ENCODE measurements at regions not wholly inside any gene's neighbourhood (a gene's known extent, or its start where the extent isn't known, plus 50 kb on each side); places are given as distances from the start of the nearest gene placed in this dataset.

DNA sequence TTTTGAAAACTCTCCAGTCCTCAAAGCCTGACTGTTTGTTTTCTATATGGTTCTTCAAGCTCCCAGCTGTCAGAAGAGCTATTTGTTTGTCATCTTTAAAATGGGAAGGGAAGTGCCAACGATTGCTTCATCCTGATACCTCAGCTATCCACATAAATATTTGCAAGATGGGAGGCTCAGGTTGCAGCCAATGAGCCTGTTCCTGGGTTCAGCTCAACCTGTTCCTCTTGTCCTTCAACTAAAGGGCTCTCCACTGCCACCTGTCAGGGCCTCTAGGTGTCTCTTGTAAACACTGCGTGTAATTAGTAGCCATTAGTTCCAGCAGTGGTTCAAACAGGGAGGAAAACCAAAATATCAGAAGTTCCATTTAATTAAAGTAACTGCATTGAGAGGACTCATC is 445.1 kb downstream of the AJAP1 start:
- H3K4me1 ChIP-seq (ENCODE audit: insufficient read depth, low read length): peaks cover 6% of the 10 kb centered on the region; the same call in 1 of the 2 replicates
- peaks cover 8% of the 10 kb centered on the region for H3K9me3 ChIP-seq (ENCODE audit: insufficient read depth, low read depth, low read length)
- no peak overlapping the region for H3K9ac ChIP-seq (ENCODE audit: low read depth, low read length)
- H3K4me3 ChIP-seq (ENCODE audit: low read length): no peak overlapping the region
- no peak overlapping the region for H3K27ac ChIP-seq (ENCODE audit: low read length)
- no peaks in the 10 kb centered on the region for H3K27me3 ChIP-seq (ENCODE audit: insufficient read depth, low read length)
- no peaks in the 10 kb centered on the region for H3K36me3 ChIP-seq (ENCODE audit: insufficient read depth, low read depth, low read length)

DNA sequence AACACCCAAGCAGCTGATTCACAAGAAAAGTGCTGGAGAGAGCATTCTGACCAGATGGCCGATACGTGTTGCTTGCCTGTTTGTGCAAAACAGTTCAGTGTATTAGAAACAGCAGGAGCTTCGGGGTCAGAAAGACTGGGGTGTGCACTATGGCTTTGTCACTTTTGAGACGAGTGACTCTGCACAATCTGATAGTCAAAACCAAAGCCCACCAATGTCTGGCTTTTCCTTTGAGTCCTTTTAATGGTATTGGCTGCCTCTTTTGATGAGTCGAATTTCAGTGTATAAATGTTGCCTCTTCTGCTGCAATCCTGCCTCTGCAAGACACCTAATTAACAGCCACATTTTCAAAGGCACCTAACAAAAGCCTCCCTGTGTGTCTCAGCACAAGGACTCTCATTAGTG is 444.6 kb downstream of the AJAP1 start:
- H3K4me3 ChIP-seq (ENCODE audit: low read length): no peak overlapping the region

DNA sequence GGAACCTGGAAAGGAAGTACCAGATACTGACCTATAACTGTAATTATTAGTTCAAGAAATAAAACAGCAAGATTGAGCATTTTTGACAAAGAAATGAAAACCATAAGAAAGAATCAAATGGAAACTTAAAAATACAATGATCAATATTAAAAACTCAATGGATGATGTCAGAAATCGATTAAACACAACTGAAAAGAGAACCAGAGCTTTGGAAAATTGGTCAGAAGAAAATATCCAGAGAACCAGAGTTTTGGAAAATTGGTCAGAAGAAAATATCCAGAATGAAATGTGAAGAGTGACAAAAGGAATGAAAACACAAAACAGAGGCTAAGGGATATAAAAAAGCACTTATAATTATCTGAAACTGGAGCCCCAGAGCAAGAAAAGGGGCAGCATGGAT is 438.6 kb downstream of the AJAP1 start:
- Histone ChIP-seq H3K4me1 (ENCODE audit: insufficient read depth, low read length) (no peaks in the 10 kb centered on the region; the same call in 1 of the 2 replicates), H3K4me3 (ENCODE audit: low read length) (no peak overlapping the region), H3K27me3 (ENCODE audit: insufficient read depth, low read length) (no peaks in the 10 kb centered on the region), H3K27ac (ENCODE audit: low read length) (no peak overlapping the region), H3K9ac (ENCODE audit: low read depth, low read length) (no peak overlapping the region), H3K9me3 (ENCODE audit: insufficient read depth, low read depth, low read length) (peaks cover 35% of the 10 kb centered on the region), H3K36me3 (ENCODE audit: insufficient read depth, low read depth, low read length) (no peaks in the 10 kb centered on the region)

More for the DNA sequence above, 444.6 kb downstream of the AJAP1 start:
- Histone ChIP-seq H3K4me1 (ENCODE audit: insufficient read depth, low read length) (peaks cover 6% of the 10 kb centered on the region; the same call in 1 of the 2 replicates), H3K9ac (ENCODE audit: low read depth, low read length) (no peak overlapping the region), H3K27me3 (ENCODE audit: insufficient read depth, low read length) (no peaks in the 10 kb centered on the region), H3K27ac (ENCODE audit: low read length) (no peak overlapping the region), H3K9me3 (ENCODE audit: insufficient read depth, low read depth, low read length) (peaks cover 14% of the 10 kb centered on the region), H3K36me3 (ENCODE audit: insufficient read depth, low read depth, low read length) (no peaks in the 10 kb centered on the region)

DNA sequence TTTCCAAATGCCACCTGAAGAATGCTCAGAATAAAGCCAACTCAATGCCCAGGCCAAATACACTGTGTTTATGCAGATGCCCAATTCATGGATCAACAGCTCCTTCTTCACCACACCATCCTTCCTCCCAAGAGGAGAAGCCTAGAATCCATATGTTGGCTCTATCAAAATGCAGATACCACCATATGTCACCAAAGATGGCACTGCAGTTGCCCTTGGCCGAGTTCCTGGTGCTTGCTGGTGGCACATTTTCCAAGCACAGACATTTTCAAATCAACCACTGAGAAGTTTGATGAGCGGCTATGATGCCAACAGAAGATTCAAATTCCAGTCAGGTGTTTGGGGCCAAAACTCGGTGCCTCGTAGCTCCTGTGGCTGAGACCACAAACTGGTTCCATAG is 430.3 kb downstream of the AJAP1 start:
- no peak overlapping the region for H3K4me3 ChIP-seq (ENCODE audit: low read length)
- no peaks in the 10 kb centered on the region for H3K36me3 ChIP-seq (ENCODE audit: insufficient read depth, low read depth, low read length)
- H3K4me1 ChIP-seq (ENCODE audit: insufficient read depth, low read length): no peaks in the 10 kb centered on the region
- H3K27me3 ChIP-seq (ENCODE audit: insufficient read depth, low read length): no peaks in the 10 kb centered on the region
- H3K9me3 ChIP-seq (ENCODE audit: insufficient read depth, low read depth, low read length): no peaks in the 10 kb centered on the region
- no peak overlapping the region for H3K27ac ChIP-seq (ENCODE audit: low read length)
- H3K9ac ChIP-seq (ENCODE audit: low read depth, low read length): no peak overlapping the region

DNA sequence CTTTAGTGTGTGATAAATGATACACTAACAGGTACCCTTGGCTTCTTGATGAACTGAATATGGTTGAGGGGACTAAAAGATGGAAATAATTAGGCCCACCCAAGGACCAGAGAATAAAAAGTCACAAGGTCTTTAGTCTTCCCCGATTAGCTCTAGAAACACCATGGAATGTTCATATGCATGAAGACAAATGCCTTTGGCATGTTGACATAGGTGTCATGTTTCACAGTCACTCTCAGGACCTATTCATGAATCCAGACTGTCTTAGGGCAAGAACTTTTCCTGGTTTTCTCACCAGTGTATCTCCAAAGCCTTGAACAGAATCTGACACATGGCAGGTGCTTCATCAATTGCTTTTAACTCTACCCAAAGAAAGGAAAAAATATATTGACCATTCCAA is 412.8 kb downstream of the AJAP1 start:
- H3K4me1 ChIP-seq (ENCODE audit: insufficient read depth, low read length): peaks cover 17% of the 10 kb centered on the region; the same call in 1 of the 2 replicates
- H3K9ac ChIP-seq (ENCODE audit: low read depth, low read length): no peak overlapping the region
- no peaks in the 10 kb centered on the region for H3K36me3 ChIP-seq (ENCODE audit: insufficient read depth, low read depth, low read length)
- no peak overlapping the region for H3K27ac ChIP-seq (ENCODE audit: low read length)
- H3K4me3 ChIP-seq (ENCODE audit: low read length): no peak overlapping the region
- H3K27me3 ChIP-seq (ENCODE audit: insufficient read depth, low read length): no peaks in the 10 kb centered on the region
- peaks cover 6% of the 10 kb centered on the region for H3K9me3 ChIP-seq (ENCODE audit: insufficient read depth, low read depth, low read length)

DNA sequence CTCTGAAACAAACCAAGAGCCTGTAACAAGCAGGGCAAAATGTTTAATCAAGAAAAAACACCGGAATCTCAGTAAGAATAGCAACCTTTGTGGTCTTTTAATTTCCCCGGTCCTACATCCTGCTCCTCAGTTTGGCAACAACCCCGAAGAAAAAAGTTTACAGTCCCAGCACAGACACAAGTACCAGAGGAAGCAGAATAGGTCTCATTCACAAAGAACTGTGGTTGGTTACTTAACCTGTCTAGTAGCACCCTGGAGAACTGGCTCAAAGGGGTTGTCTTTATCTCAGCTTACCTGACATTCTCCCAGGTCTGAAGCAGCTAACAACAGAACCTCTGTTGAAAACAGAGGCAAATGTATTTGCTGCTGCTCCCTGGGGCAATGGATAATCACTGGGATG is 399.3 kb downstream of the AJAP1 start:
- Histone ChIP-seq H3K27me3 (ENCODE audit: insufficient read depth, low read length) (no peaks in the 10 kb centered on the region), H3K27ac (ENCODE audit: low read length) (no peak overlapping the region), H3K4me1 (ENCODE audit: insufficient read depth, low read length) (peaks cover 15% of the 10 kb centered on the region), H3K9me3 (ENCODE audit: insufficient read depth, low read depth, low read length) (peaks cover 25% of the 10 kb centered on the region; the same call in 1 of the 2 replicates), H3K36me3 (ENCODE audit: insufficient read depth, low read depth, low read length) (no peaks in the 10 kb centered on the region; the same call in 1 of the 2 replicates), H3K9ac (ENCODE audit: low read depth, low read length) (no peak overlapping the region), H3K4me3 (ENCODE audit: low read length) (no peak overlapping the region)

DNA sequence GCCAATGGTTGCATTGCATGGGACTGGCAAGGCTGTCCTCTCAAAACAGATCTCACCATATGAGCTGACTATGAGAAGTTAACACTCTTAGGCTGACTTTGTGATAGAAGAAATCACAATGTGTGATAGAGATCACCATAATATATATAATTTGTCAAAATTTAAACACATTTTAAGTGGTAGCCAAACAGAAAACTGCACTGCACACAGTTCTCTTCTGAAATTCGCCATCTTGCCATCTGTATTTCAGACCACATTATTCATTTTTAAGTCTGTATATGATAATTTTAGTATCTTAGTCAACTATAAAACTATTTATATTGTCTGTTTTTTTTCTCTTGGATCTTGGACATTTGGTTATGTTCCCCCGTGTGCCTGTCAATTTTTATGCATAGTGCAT is 374.7 kb downstream of the AJAP1 start:
- no peak overlapping the region for H3K4me3 ChIP-seq (ENCODE audit: low read length)
- H3K27me3 ChIP-seq (ENCODE audit: insufficient read depth, low read length): no peaks in the 10 kb centered on the region
- H3K9me3 ChIP-seq (ENCODE audit: insufficient read depth, low read depth, low read length): no peaks in the 10 kb centered on the region
- no peaks in the 10 kb centered on the region for H3K36me3 ChIP-seq (ENCODE audit: insufficient read depth, low read depth, low read length)
- no peak overlapping the region for H3K27ac ChIP-seq (ENCODE audit: low read length)
- H3K4me1 ChIP-seq (ENCODE audit: insufficient read depth, low read length): no peaks in the 10 kb centered on the region
- H3K9ac ChIP-seq (ENCODE audit: low read depth, low read length): no peak overlapping the region

DNA sequence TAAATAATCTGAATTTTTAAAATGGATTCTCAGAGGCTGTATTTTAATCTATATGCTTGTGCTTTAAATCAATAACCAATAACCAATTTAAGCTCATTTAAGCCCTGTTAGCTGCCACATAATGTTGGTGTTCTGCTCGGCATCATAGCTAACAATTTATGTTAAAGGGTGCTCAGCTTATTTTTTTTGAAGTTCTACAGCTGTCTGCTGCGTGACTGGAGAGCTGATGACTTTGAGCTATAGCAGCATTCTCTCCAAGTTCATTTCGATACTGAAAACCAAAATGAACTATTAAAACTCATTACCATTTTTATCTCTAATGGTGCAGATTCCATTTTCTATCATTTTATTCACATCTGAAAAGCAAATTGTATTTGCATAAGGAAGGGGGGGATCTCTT is 357.8 kb downstream of the AJAP1 start:
- H3K27me3 ChIP-seq (ENCODE audit: insufficient read depth, low read length): no peaks in the 10 kb centered on the region

DNA sequence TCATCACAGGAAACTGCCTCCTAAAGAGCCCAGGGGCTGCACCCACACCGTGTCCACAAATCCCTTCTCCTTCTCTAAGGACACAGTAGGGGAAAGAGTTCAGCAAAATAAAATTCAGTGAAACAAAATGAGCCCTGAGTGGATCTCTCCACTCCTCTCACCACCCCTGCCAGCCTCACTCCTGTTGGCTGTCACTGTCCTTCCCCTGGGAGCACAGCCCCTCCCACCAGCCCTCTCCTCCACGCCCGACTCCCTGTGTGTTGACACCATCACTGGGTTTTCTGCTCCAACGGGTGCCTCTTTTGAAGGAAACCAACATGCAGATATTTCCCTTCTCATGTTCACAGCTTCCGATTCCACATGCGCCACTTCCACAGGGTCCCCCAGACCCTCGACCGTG is 356.2 kb downstream of the AJAP1 start:
- no peak overlapping the region for H3K27ac ChIP-seq (ENCODE audit: low read length)
- H3K4me3 ChIP-seq (ENCODE audit: low read length): no peak overlapping the region
- no peak overlapping the region for H3K9ac ChIP-seq (ENCODE audit: low read depth, low read length)
- no peaks in the 10 kb centered on the region for H3K27me3 ChIP-seq (ENCODE audit: insufficient read depth, low read length)
- peaks cover 5% of the 10 kb centered on the region; the same call in 1 of the 2 replicates for H3K9me3 ChIP-seq (ENCODE audit: insufficient read depth, low read depth, low read length)
- no peaks in the 10 kb centered on the region for H3K4me1 ChIP-seq (ENCODE audit: insufficient read depth, low read length)
- no peaks in the 10 kb centered on the region for H3K36me3 ChIP-seq (ENCODE audit: insufficient read depth, low read depth, low read length)

More for the DNA sequence above, 357.8 kb downstream of the AJAP1 start:
- H3K36me3 ChIP-seq (ENCODE audit: insufficient read depth, low read depth, low read length): no peaks in the 10 kb centered on the region
- no peaks in the 10 kb centered on the region for H3K4me1 ChIP-seq (ENCODE audit: insufficient read depth, low read length)
- H3K4me3 ChIP-seq (ENCODE audit: low read length): no peak overlapping the region
- H3K27ac ChIP-seq (ENCODE audit: low read length): no peak overlapping the region
- H3K9me3 ChIP-seq (ENCODE audit: insufficient read depth, low read depth, low read length): no peaks in the 10 kb centered on the region
- H3K9ac ChIP-seq (ENCODE audit: low read depth, low read length): no peak overlapping the region

DNA sequence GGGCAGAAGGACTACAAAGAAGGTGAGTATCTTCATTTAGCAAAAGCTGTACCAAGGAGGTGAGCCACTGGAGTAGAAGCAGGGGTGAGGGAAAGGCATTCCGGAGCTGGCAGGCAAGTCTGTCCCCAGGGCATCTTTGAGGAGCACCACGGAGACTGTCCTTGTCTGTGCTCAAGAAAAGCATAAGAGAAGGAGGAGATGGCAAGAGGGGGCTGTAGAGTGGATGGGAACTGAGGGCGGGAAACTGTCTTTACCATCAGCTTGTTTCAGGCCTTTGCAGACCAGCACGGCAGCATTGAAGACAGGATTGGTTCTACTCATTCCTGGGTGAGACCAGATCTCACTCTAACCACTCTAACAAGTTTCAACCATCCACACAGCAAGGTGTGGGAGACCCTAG is 355.8 kb downstream of the AJAP1 start:
- H3K27me3 ChIP-seq (ENCODE audit: insufficient read depth, low read length): no peaks in the 10 kb centered on the region
- no peak overlapping the region for H3K27ac ChIP-seq (ENCODE audit: low read length)
- peaks cover 5% of the 10 kb centered on the region; the same call in 1 of the 2 replicates for H3K9me3 ChIP-seq (ENCODE audit: insufficient read depth, low read depth, low read length)
- no peaks in the 10 kb centered on the region for H3K36me3 ChIP-seq (ENCODE audit: insufficient read depth, low read depth, low read length)
- no peak overlapping the region for H3K9ac ChIP-seq (ENCODE audit: low read depth, low read length)
- H3K4me3 ChIP-seq (ENCODE audit: low read length): no peak overlapping the region
- H3K4me1 ChIP-seq (ENCODE audit: insufficient read depth, low read length): no peaks in the 10 kb centered on the region

DNA sequence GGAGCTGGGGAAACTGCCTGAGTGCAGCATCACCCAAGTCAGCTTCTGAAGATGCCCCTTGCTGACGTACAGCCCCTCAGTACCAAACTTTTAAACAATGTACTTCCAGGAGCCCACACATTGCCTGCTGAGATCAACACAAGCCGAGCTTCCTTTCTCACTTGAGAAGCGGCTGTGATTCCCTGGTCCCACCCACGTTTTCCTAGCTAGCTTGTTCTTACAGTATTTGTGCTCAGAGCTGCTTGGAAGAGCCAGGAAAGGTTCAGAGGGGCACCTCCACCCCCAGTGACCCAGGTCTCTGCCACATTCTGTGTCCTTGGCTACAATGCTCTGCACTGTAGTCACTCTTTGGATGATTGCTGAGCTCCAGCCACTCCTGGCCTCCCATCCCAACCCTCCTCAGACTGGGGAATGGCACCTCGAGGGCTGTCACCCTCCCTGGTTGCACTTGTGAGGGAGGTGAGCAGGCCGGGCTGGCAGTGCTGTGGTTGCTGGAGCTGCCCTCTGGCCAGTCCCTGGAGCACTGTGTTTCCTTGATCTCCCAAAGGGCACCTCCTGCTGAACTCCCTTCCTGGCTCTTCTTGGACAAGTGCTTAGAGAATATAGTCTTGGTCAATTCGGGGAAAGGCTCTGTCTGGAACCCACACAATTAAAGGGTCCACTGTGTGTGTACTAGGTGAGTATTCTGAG is 355.1 kb downstream of the AJAP1 start:
- no peak overlapping the region for H3K9ac ChIP-seq (ENCODE audit: low read depth, low read length)
- H3K36me3 ChIP-seq (ENCODE audit: insufficient read depth, low read depth, low read length): no peaks in the 10 kb centered on the region
- no peaks in the 10 kb centered on the region for H3K27me3 ChIP-seq (ENCODE audit: insufficient read depth, low read length)
- H3K4me3 ChIP-seq (ENCODE audit: low read length): no peak overlapping the region
- no peak overlapping the region for H3K27ac ChIP-seq (ENCODE audit: low read length)
- no peaks in the 10 kb centered on the region for H3K4me1 ChIP-seq (ENCODE audit: insufficient read depth, low read length)
- peaks cover 5% of the 10 kb centered on the region; the same call in 1 of the 2 replicates for H3K9me3 ChIP-seq (ENCODE audit: insufficient read depth, low read depth, low read length)

DNA sequence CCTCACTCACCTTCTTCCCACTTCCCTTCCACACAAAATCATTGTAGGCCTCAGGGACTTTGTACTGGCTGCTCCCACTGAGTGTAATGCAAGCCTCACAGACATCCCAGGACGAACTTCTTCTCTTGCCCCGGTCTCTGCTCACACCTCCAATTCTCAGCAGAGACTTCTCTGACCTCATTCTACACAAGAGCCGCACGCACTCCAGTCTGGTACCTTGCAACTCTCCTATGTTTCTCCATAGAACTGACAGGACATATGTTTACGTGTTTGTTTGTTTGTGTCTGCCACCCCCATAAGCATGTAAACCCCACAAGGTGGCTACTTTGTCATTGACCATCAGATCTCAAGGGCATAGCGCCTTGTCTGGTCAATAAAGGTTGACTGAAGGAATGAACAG is 350.8 kb downstream of the AJAP1 start:
- peaks cover 5% of the 10 kb centered on the region; the same call in 1 of the 2 replicates for H3K9me3 ChIP-seq (ENCODE audit: insufficient read depth, low read depth, low read length)
- H3K27me3 ChIP-seq (ENCODE audit: insufficient read depth, low read length): no peaks in the 10 kb centered on the region
- H3K4me3 ChIP-seq (ENCODE audit: low read length): no peak overlapping the region
- no peaks in the 10 kb centered on the region for H3K36me3 ChIP-seq (ENCODE audit: insufficient read depth, low read depth, low read length)
- no peak overlapping the region for H3K9ac ChIP-seq (ENCODE audit: low read depth, low read length)
- H3K27ac ChIP-seq (ENCODE audit: low read length): no peak overlapping the region
- H3K4me1 ChIP-seq (ENCODE audit: insufficient read depth, low read length): no peaks in the 10 kb centered on the region

All from iPS-20b (cell line).